ENCODE measurements at regions not wholly inside any gene's neighbourhood (a gene's known extent, or its start where the extent isn't known, plus 50 kb on each side); places are given as distances from the start of the nearest gene placed in this dataset.

GRCh38 chr18:11388755-11389680 lies 220.4 kb upstream of the SLC35G4 start:
- no peak for TF ChIP-seq CTCF (IDR thresholded peaks at IDR 0.05 in 2 of 3, conservative IDR thresholded peaks at IDR 0.05 in 1 of 3; ENCODE audit: borderline replicate concordance in 1 of 3, insufficient read depth in 1 of 3, low read depth in 2 of 3, low read length in 2 of 3)
- TF ChIP-seq RAD21 (IDR thresholded peaks at IDR 0.05; ENCODE audit: low read depth): no peak
- no peak for TF ChIP-seq EZH2 (IDR thresholded peaks at IDR 0.05)
- TF ChIP-seq CEBPB (IDR thresholded peaks at IDR 0.05; ENCODE audit: low read depth): no peak

All from HCT116 (cell line).